Lower leg skin (tissue), 4 donors: ENCODE measurements at regions not wholly inside any gene's neighbourhood (a gene's known extent, or its start where the extent isn't known, plus 50 kb on each side); places are given as distances from the start of the nearest gene placed in this dataset.

Source experiments
- DNase-seq, 2 donors: peaks; one replicate each; pipeline ENCODE4 v3.0.0-alpha.2; 2019; ENCODE audit warnings: low spot score in 2 of 2
- H3K4me3 ChIP-seq: fragments of 200-600 bp; sonication (generic); 2 replicates; pipeline ENCODE4 v1.5.1; 2017; ENCODE audit warnings: mild to moderate bottlenecking, low read depth; ENCODE audit not compliant: poor library complexity, severe bottlenecking
- CTCF ChIP-seq, 3 donors: fragments of 450-650 bp; IDR thresholded peaks; one replicate each; pipeline ENCODE4 v1.5.1; 2016; ENCODE audit warnings: antibody characterized with exemption in 3 of 3, mild to moderate bottlenecking in 3 of 3, moderate library complexity in 2 of 3
- POLR2A ChIP-seq, 2 donors: fragments of 450-650 bp; IDR thresholded peaks; one replicate each; pipeline ENCODE4 v1.6.1; 2016 to 2017; ENCODE audit warnings: antibody characterized with exemption in 2 of 2, mild to moderate bottlenecking in 1 of 2, moderate library complexity in 1 of 2
- WGBS, 2 donors: methylation state at CpG; one replicate each; pipeline ENCODE4 v1.1.5; 2018; 5-methylcytosine and 5-hydroxymethylcytosine counted together
- intact Hi-C: fragments of 100-400 bp; cut with DNase I; formaldehyde crosslinking; loops from one replicate; pipeline ENCODE4 v1.15.0; 2023; ENCODE audit warnings: low total_unique reads

GRCh38 chr6:28693033-28693750, 167.5 kb downstream of the GPX5 start:
- intact Hi-C loops = loop anchor here (10.0 kb wide), 1 partner anchor 332 kb away; no protein-coding TSS in a partner anchor
- DNase-seq = no peak
- WGBS, 2 donors = 31 to 48% methylated on average over 23 of the region's 23 CpGs
- no peak for TF ChIP-seq CTCF (IDR thresholded peaks at IDR 0.05)
- TF ChIP-seq POLR2A (IDR thresholded peaks at IDR 0.05) = no peak
- no peak overlapping the region for H3K4me3 ChIP-seq

GRCh38 chr6:28693751-28694443, 168.2 kb downstream of the GPX5 start:
- WGBS, 2 donors = 13 to 16% methylated on average over 26 of the region's 26 CpGs
- H3K4me3 ChIP-seq = no peak overlapping the region
- no peak for TF ChIP-seq POLR2A (IDR thresholded peaks at IDR 0.05)
- intact Hi-C loops = loop anchor here (10.0 kb wide), 1 partner anchor 331 kb away; no protein-coding TSS in a partner anchor
- DNase-seq = no peak

GRCh38 chr6:28695715-28696114, 170.0 kb downstream of the GPX5 start:
- H3K4me3 ChIP-seq = no peak overlapping the region
- 12 to 60% methylated on average over 11 of the region's 11 CpGs for WGBS, 2 donors
- TF ChIP-seq CTCF (IDR thresholded peaks at IDR 0.05) (no peak), POLR2A (IDR thresholded peaks at IDR 0.05) (no peak)
- intact Hi-C loops = loop anchor here (10.0 kb wide), 1 partner anchor 329 kb away; no protein-coding TSS in a partner anchor
- no peak for DNase-seq

GRCh38 chr6:28696167-28696566, 170.5 kb downstream of the GPX5 start:
- DNase-seq = no peak
- WGBS, 2 donors = 7 to 54% methylated on average over 14 of the region's 14 CpGs
- intact Hi-C loops = loop anchor here (10.0 kb wide), 1 partner anchor 329 kb away; no protein-coding TSS in a partner anchor
- TF ChIP-seq POLR2A (IDR thresholded peaks at IDR 0.05) = no peak
- TF ChIP-seq CTCF (IDR thresholded peaks at IDR 0.05) = no peak
- H3K4me3 ChIP-seq = no peak overlapping the region

GRCh38 chr6:28696682-28697081, 171.0 kb downstream of the GPX5 start:
- intact Hi-C loops = loop anchor here (10.0 kb wide), 1 partner anchor 328 kb away; no protein-coding TSS in a partner anchor

More at GRCh38 chr6:28696682-28697081, 171.0 kb downstream of the GPX5 start:
- TF ChIP-seq CTCF (IDR thresholded peaks at IDR 0.05) = no peak
- no peak for TF ChIP-seq POLR2A (IDR thresholded peaks at IDR 0.05)
- WGBS, 2 donors = 12 to 46% methylated on average over 9 of the region's 9 CpGs
- DNase-seq = no peak
- no peak overlapping the region for H3K4me3 ChIP-seq
